Right lobe of liver (tissue), 6 donors: ENCODE measurements at regions not wholly inside any gene's neighbourhood (a gene's known extent, or its start where the extent isn't known, plus 50 kb on each side); places are given as distances from the start of the nearest gene placed in this dataset.

ENCODE experiments used
- ATAC-seq, 4 donors: fragments of 200-7000 bp; cut with Tn5 transposase; one replicate each; pipeline ENCODE4 v1.9.1; 2020; ENCODE audit warnings: mild to moderate bottlenecking in 4 of 4, moderate library complexity in 4 of 4
- DNase-seq, 3 donors: peaks; one replicate each; pipeline ENCODE4 v3.0.0-alpha.2; 2020
- H3K27ac ChIP-seq, 3 donors: fragments of 200-600 bp; one replicate each; pipeline ENCODE4 v1.8.0; 2022
- H3K27me3 ChIP-seq, 2 donors: fragments of 200-600 bp; one replicate each; pipeline ENCODE4 v1.8.0; 2022
- H3K36me3 ChIP-seq, 4 donors: fragments of 200-600 bp; sonication (generic) in 1 of 4; one replicate each; pipeline versions ENCODE4 v1.5.1 to v1.8.0; 2017 to 2022; ENCODE audit warnings: control low read depth in 1 of 4
- H3K4me1 ChIP-seq, 4 donors: fragments of 200-600 bp; sonication (generic) in 1 of 4; one replicate each; pipeline versions ENCODE4 v1.5.1 to v1.8.0; 2017 to 2022; ENCODE audit warnings: control low read depth in 1 of 4
- H3K4me3 ChIP-seq, 3 donors: fragments of 200-600 bp; one replicate each; pipeline ENCODE4 v1.8.0; 2022
- H3K9me3 ChIP-seq, 4 donors: fragments of 200-600 bp; sonication (generic) in 1 of 4; one replicate each; pipeline versions ENCODE4 v1.5.1 to v1.8.0; 2017 to 2022; ENCODE audit warnings: control low read depth in 1 of 4
- POLR2A ChIP-seq: fragments of 450-650 bp; IDR thresholded peaks from one replicate; pipeline ENCODE4 v1.6.1; 2017; ENCODE audit warnings: antibody characterized with exemption, mild to moderate bottlenecking
- WGBS: methylation state at CpG from one replicate; pipeline ENCODE4 v1.1.6; 2018; ENCODE audit warnings: low coverage, low lambda C conversion rate; ENCODE audit not compliant: insufficient coverage; ENCODE audit errors: missing lambda C conversion rate; 5-methylcytosine and 5-hydroxymethylcytosine counted together
- intact Hi-C, 2 donors: fragments of 100-400 bp; cut with DNase I; formaldehyde crosslinking; loops; one replicate each; pipeline versions ENCODE4 v1.11.2 to v1.14.1; 2022
- TF ChIP-seq, protein P1 (sequence below), 4 donors: fragments of 200-600 bp in 3 of 4; fragments of 450-650 bp in 1 of 4; IDR thresholded peaks; one replicate each; pipeline versions ENCODE4 v1.5.1 to v1.8.0; 2016 to 2022; ENCODE audit warnings: antibody characterized with exemption in 4 of 4, mild to moderate bottlenecking in 2 of 4
- donor health status: DM: no; HTN: yes; CAD: no.
- donor health status: DM: no; HTN: no; CAD: no.
- donor health status: DM: no; HTN: no; CAD: no.
- donor health status: DM: no; HTN: yes; CAD: no.
- donor health status: DM: no; HTN: yes; CAD: no.

DNA sequence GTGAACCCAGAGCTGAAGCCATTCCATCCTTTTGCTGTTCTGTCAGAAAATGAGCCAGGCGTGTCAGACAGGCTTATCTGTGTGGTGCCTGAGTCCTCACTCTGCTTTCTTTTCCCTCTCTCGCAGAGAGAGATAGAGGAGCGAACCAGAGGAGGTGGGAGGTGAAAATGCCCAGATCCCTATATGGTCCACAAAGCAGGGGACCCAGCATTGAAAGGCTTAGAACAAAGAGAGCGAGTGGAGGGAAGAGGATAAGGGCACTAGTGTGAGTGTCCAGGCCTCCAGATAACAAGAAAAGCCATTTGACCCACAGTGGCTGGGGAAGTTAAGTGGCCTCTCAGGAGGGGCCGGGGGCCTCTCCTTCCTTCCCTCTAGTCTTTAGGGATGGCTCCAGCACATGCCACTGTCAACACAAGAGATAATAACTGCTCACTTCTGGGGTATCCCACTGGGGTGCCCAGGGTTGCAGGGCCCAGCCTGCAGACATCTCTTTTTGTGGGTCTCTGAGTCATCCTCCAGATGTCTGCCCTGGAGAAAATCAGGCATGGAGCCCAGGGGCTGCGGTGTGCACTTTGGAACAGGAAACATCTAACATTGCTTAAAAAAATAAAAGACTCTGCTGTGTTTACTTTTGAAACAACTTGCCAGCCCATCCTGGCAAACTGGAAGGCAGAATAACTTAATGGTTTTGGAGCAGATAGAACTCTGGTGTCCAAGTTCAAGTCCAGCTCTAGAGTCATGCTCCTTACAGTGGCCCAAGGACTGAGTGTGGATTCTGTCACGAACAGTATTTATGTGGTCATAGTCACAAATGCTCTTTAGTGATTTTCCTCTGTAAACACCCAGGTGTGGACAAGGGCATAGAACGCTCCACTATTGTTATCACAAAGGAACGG is 189.5 kb downstream of the CXCL12 start:
- Histone ChIP-seq H3K4me3 (no peak overlapping the region), H3K4me1 (peaks cover 0 to 15% (median 6%) of the 10 kb centered on the region in 4 donors), H3K9me3 (no peaks in the 10 kb centered on the region), H3K27ac (peak overlapping the region in 1 of 3 donors; percentile 30), H3K36me3 (no peaks in the 10 kb centered on the region), H3K27me3 (no peaks in the 10 kb centered on the region)
- intact Hi-C loops = no loop called here
- TF ChIP-seq, protein P1, sequence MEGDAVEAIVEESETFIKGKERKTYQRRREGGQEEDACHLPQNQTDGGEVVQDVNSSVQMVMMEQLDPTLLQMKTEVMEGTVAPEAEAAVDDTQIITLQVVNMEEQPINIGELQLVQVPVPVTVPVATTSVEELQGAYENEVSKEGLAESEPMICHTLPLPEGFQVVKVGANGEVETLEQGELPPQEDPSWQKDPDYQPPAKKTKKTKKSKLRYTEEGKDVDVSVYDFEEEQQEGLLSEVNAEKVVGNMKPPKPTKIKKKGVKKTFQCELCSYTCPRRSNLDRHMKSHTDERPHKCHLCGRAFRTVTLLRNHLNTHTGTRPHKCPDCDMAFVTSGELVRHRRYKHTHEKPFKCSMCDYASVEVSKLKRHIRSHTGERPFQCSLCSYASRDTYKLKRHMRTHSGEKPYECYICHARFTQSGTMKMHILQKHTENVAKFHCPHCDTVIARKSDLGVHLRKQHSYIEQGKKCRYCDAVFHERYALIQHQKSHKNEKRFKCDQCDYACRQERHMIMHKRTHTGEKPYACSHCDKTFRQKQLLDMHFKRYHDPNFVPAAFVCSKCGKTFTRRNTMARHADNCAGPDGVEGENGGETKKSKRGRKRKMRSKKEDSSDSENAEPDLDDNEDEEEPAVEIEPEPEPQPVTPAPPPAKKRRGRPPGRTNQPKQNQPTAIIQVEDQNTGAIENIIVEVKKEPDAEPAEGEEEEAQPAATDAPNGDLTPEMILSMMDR (IDR thresholded peaks at IDR 0.05) = no peak
- TF ChIP-seq POLR2A = no peak
- ATAC-seq = peak; percentile 85 to 98 (median 94)
- DNase-seq = peak; percentile 73 to 79 (median 77)
- WGBS = 44% methylated on average over 9 of the region's 9 CpGs

DNA sequence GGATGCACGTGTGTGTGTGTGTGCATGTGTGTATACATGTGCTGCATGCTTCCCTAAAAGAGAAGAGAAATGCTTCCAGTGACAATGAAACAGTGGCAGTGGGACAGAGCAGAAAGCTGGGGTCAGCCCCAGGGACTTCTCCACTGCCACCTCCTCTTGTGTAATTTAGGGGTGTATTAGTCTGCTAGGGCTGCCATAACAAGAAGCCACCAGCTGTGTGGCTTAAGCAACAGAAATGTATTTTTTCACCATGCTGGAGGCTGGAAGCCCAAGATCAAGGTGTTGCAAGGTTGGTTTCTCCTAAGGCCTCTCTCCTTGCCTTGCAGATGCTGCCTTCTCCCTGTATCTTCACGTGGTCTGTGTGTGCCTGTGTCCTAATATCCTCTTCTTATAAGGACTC is 190.5 kb downstream of the CXCL12 start:
- ATAC-seq (no peak), DNase-seq (no peak)
- 83% methylated on average over 2 of the region's 2 CpGs for WGBS
- no peak for TF ChIP-seq POLR2A
- TF ChIP-seq, protein P1 (IDR thresholded peaks at IDR 0.05) = no peak
- Histone ChIP-seq H3K36me3 (no peaks in the 10 kb centered on the region), H3K4me3 (no peak overlapping the region), H3K4me1 (peaks cover 0 to 15% (median 6%) of the 10 kb centered on the region in 4 donors), H3K27ac (no peak overlapping the region), H3K27me3 (no peaks in the 10 kb centered on the region), H3K9me3 (no peaks in the 10 kb centered on the region)
- intact Hi-C loops = no loop called here

DNA sequence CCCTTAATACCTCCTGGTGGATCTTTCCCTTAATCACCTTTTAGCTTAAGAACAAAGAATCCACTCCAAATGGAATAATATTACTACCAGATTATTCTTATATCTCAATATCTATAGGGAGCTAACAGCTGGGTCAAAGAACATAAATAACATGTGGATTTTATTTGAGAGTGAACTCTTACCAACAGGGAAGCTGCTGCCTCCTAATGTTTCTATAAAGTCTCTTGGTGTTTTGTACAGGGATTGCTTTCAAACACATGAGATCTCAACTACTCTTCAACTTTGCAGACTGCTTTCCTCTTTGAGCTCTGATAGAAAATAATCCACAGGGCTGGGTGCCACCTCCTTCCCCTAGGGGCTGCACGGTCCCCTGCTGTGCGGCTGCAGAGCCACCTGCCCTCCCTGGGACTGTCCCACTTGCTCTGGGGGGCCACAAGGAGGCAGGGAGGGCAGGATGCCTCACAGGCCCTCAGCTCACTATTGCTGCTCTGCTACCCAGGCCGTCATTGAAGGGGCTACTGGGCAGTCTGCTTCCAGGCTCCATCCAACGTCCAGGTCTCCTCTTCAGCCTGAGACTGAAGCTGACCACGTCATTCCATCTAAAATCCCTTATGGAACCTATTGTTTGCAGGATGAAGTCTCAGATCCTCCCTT is 191.2 kb downstream of the CXCL12 start:
- WGBS = no CpG with 5 or more reads among the region's 5 CpGs
- Histone ChIP-seq H3K27ac (no peak overlapping the region), H3K4me3 (no peak overlapping the region), H3K9me3 (no peaks in the 10 kb centered on the region), H3K4me1 (peaks cover 0 to 15% (median 6%) of the 10 kb centered on the region in 4 donors), H3K27me3 (no peaks in the 10 kb centered on the region), H3K36me3 (no peaks in the 10 kb centered on the region)
- ATAC-seq (no peak), DNase-seq (no peak)
- TF ChIP-seq, protein P1 (IDR thresholded peaks at IDR 0.05) = no peak
- no peak for TF ChIP-seq POLR2A
- intact Hi-C loops = no loop called here

DNA sequence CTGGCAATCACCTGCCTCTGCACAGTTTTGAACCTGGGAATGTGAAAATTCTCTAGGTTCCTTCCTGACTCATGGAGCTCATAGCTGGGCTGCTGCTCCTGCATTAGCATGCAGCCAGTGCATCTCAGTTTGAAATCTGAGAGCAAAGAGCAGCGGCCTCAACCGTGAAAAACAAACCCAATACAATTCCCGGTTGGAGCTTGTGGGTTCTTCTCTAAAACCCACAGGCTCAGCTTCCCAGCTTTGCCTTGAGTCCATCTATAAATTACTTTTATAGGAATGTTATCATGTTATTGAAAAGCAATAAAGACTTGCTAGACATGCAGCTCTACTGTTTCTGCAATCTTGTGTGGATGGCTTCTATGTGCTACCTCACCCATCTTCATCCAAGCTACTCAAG is 191.7 kb downstream of the CXCL12 start:
- H3K27me3 ChIP-seq = no peaks in the 10 kb centered on the region
- 71% methylated on average over 3 of the region's 3 CpGs for WGBS
- H3K4me1 ChIP-seq = peaks cover 0 to 15% (median 6%) of the 10 kb centered on the region in 4 donors
- H3K36me3 ChIP-seq = no peaks in the 10 kb centered on the region
- DNase-seq (no peak), ATAC-seq (no peak)
- TF ChIP-seq POLR2A = no peak
- TF ChIP-seq, protein P1 (IDR thresholded peaks at IDR 0.05) = no peak
- H3K4me3 ChIP-seq = no peak overlapping the region
- H3K27ac ChIP-seq = no peak overlapping the region
- intact Hi-C loops = no loop called here
- no peaks in the 10 kb centered on the region for H3K9me3 ChIP-seq
